Choroid plexus epithelial cell (primary cell): ENCODE measurements at regions not wholly inside any gene's neighbourhood (a gene's known extent, or its start where the extent isn't known, plus 50 kb on each side); places are given as distances from the start of the nearest gene placed in this dataset.

Source experiments
- DNase-seq: peaks from one replicate; pipeline ENCODE4 v3.0.0-alpha.2; 2010; ENCODE audit warnings: low read depth
- H3K4me3 ChIP-seq: 2 replicates; pipeline ENCODE4 v1.5.1; 2011; ENCODE audit warnings: low read depth, mild to moderate bottlenecking, control low read depth, low read length, moderate library complexity
- TF ChIP-seq, protein P1 (sequence below): conservative IDR thresholded peaks from 2 replicates; pipeline ENCODE4 v1.5.1; 2011; ENCODE audit warnings: low read depth, mild to moderate bottlenecking, control low read depth, inconsistent platforms, low read length, moderate library complexity

DNA sequence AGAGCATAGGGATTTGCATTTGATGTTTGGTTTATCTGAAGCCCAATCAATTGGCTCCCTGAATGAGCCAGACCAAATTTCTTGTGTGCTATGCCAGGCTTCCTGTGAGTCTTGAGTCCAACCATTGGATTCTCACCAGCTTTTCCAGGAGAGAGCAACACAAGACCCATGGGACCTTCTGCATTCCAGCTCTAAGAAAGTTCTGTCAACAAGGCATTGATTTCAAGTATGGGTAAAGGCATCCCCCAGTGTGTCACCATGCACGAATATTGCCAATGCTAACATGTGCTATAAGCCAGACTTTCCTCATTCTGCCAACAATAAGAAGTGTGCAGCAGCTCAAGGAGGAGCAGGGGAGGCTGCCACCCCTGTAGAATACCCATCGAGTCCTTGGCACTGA lies 266.6 kb downstream of the ETAA1 start:
- no peak overlapping the region for H3K4me3 ChIP-seq
- no peak for DNase-seq
- TF ChIP-seq, protein P1, sequence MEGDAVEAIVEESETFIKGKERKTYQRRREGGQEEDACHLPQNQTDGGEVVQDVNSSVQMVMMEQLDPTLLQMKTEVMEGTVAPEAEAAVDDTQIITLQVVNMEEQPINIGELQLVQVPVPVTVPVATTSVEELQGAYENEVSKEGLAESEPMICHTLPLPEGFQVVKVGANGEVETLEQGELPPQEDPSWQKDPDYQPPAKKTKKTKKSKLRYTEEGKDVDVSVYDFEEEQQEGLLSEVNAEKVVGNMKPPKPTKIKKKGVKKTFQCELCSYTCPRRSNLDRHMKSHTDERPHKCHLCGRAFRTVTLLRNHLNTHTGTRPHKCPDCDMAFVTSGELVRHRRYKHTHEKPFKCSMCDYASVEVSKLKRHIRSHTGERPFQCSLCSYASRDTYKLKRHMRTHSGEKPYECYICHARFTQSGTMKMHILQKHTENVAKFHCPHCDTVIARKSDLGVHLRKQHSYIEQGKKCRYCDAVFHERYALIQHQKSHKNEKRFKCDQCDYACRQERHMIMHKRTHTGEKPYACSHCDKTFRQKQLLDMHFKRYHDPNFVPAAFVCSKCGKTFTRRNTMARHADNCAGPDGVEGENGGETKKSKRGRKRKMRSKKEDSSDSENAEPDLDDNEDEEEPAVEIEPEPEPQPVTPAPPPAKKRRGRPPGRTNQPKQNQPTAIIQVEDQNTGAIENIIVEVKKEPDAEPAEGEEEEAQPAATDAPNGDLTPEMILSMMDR: no peak

DNA sequence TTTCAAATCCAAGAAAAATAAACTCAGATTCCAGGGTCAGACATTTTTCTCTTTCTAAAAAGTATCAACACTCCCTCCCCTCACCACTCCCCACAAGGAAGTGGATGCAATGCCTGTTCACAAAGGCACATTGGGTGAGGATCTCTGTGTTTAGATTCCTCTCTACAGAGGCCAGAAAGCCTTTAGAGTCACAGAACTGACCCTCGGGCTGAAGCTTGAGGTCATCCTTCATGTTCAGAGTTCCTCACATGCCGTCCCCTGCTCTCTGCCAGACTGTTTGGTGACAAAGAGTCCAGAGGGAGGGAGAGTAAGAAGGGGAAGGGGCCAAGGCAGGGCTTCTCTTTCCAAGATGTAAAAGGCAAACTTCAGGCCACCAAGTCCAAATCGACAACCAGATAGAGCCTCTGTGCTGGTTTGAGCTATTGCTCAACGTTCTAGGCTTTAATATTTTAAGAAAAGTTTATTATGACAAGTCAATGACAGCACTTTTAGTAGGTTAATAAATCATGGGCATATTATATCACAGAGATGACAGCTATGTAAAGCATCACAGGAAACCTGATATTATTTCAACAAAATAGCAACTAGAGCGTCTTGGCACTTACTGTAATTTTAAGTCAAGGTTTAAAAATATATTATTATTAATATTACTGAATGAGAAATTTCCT lies 269.4 kb downstream of the ETAA1 start:
- TF ChIP-seq, protein P1: no peak
- no peak overlapping the region for H3K4me3 ChIP-seq
- DNase-seq: peak; percentile 23

DNA sequence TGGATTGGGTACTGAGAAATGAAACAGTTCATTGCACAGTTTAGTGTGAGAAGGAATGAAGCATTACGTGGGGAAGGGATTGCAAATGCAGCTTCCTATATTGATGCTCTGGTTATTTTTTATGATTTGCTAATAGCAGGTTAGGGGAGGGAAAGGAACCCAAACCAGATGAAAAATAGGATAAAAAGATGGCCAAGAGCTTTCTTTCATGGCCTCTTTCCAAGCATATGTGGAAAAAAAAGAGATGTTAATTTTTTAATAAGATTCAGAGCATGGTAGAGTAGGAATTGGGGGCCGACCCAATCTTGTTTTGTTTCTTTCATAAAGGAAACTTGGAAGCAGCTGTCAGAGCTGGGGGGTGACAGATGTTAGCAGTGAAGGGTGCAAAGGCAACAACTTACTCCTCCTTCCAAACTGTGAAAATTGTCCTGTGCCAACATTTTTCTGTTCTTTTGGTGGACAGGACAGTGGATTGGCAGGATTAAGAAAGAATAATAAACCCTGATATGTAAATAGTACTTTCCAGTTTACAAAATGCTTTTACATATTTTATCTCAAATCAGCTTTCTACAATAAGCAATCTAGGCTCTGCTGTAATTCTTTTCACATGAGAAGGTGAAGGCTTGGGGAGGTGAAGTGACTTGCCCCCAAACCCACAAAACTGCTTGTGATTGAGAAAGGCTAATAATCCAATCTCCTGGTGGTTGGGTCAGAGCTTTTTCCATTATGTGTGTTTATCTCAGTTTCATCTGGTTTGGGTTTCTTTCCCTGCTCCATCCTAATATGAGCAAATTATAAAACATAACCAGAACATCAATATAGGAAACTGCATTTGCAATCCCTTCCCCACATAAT lies 270.1 kb downstream of the ETAA1 start:
- no peak overlapping the region for H3K4me3 ChIP-seq
- TF ChIP-seq, protein P1: no peak
- DNase-seq: peak; percentile 45

DNA sequence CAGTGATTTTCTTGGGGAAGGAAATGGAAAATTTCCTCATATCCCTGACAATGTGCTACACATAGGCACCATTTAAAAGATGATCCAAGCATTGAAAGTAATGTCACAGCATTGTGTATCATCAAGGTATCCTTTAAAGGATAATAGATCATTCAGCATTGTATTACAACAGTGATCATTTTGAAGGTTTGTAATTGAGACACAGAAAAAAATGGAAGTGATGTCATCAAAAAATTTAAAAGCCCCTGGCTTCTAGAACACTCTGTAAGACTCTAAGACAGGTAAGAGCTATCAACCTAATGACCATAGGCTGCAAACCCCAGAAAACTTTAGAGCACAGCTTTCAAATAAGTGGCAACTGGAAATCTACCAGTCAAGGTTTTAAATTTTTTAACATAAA lies 271.4 kb downstream of the ETAA1 start:
- TF ChIP-seq, protein P1: no peak
- H3K4me3 ChIP-seq: no peak overlapping the region
- no peak for DNase-seq

DNA sequence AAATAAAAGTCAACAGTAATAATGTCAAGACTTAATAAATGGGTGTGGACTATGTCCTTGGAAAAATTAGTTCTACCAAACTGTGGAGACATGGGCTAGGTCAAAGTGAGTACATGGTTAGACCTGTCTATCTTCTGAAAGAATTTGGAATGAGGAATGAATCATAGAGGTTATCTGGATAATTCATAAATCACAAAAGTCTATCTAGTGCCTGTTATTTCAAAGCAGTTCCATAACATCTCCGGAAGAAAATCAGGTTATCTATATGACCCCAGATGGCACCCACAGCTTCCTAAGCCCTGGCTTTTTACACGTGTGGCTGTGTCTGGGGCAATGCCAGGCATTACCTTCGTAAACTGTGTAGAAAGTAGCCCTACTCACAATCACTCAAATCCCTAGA lies 272.0 kb downstream of the ETAA1 start:
- TF ChIP-seq, protein P1: no peak
- H3K4me3 ChIP-seq: no peak overlapping the region
- DNase-seq: no peak

DNA sequence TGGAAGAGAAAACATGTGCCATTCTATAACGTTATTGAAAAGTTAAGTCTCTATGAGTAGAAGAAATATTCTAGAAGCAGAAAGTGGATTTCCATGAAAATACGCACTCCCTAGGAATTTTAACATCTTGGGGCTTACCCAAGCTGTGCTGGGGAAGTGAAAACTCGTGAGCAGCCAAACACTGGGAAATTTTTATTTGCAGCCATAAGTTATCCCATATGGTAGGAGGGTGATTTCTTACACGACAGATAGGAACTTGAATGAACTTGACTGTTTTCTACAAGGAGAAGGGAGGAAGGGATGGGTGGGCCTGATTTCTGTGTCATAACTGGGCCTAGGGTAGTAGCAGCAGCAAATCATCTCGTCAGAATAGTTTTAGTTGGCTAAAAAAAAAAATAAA lies 272.6 kb downstream of the ETAA1 start:
- no peak for DNase-seq
- TF ChIP-seq, protein P1: no peak
- H3K4me3 ChIP-seq: no peak overlapping the region
